Stomach (tissue), 4 donors: ENCODE measurements at regions not wholly inside any gene's neighbourhood (a gene's known extent, or its start where the extent isn't known, plus 50 kb on each side); places are given as distances from the start of the nearest gene placed in this dataset.

Source experiments
- CTCF ChIP-seq, 7 experiments: fragments of 450-650 bp in 4 of 7; fragments of 200-600 bp in 3 of 7; sonication (generic) in 3 of 7; IDR thresholded peaks; one replicate each; pipeline ENCODE4 v1.5.1; 2016 to 2019; ENCODE audit warnings: antibody characterized with exemption in 7 of 7, control low read depth in 2 of 7, mild to moderate bottlenecking in 1 of 7
- POLR2A ChIP-seq, 4 donors: fragments of 450-650 bp; IDR thresholded peaks; one replicate each; pipeline ENCODE4 v1.6.1; 2016; ENCODE audit warnings: antibody characterized with exemption in 4 of 4, control low read depth in 2 of 4, mild to moderate bottlenecking in 1 of 4, moderate library complexity in 1 of 4

GRCh38 chr12:65602610-65603295 lies 221.5 kb upstream of the HMGA2 start:
- TF ChIP-seq CTCF (IDR thresholded peaks at IDR 0.05) (peak in 5 of 7 experiments; percentile 16 to 65 (median 60)), POLR2A (IDR thresholded peaks at IDR 0.05) (no peak)
